GM12878 (cell line): ENCODE measurements at regions not wholly inside any gene's neighbourhood (a gene's known extent, or its start where the extent isn't known, plus 50 kb on each side); places are given as distances from the start of the nearest gene placed in this dataset.

Source experiments
- ATAC-seq: fragments of 200-7000 bp; cut with Tn5 transposase; 3 replicates; pipeline ENCODE4 v1.9.1; 2020; ENCODE audit warnings: mild to moderate bottlenecking, moderate library complexity
- BruUV-seq: library from RNA; stranded (reverse); fragments of 400-500 nt; replicated peaks from 2 replicates; lab custom pipeline; 2021; lab: Mats Ljungman, UMichigan
- CTCF ChIA-PET: fragments of 300-600 bp; sonication (Branson Sonifier 250); formaldehyde crosslinking; extraction: SDS; loops from one replicate; lab custom pipeline; 2021; ENCODE audit warnings: inconsistent platforms; lab: Yijun Ruan, JAX
- POLR2A ChIA-PET: fragments of 350-600 bp; formaldehyde crosslinking; extraction: SDS; loops from one replicate; lab custom pipeline; 2021; ENCODE audit warnings: inconsistent platforms; lab: Charles Lee
- RAD21 ChIA-PET: fragments of 300-600 bp; sonication (Branson Sonifier 250); formaldehyde crosslinking; loops from one replicate; lab custom pipeline; 2023; ENCODE audit warnings: antibody characterized with exemption; ENCODE audit not compliant: unreplicated experiment; lab: Charles Lee
- SMC1A ChIA-PET: fragments of 300-600 bp; sonication (Branson Sonifier 250); formaldehyde crosslinking; loops from one replicate; lab custom pipeline; 2023; ENCODE audit not compliant: unreplicated experiment, uncharacterized antibody; lab: Charles Lee
- DNase-seq: peaks from one replicate; pipeline ENCODE4 v3.0.0-alpha.2; 2011; ENCODE audit warnings: low read depth, low spot score
- FAIRE-seq: peaks from 3 replicates; lab custom pipeline; 2011; peaks lifted over from hg19 to GRCh38; lab: Jason Lieb, UNC
- H2AFZ ChIP-seq: 2 replicates; pipeline ENCODE4 v1.6.0; 2011; ENCODE audit warnings: low read depth, low read length, control low read depth; ENCODE audit not compliant: control insufficient read depth
- H3K27ac ChIP-seq: 2 replicates; pipeline ENCODE4 v1.5.1; 2011; ENCODE audit warnings: control low read depth; ENCODE audit not compliant: control insufficient read depth, insufficient read depth
- H3K27me3 ChIP-seq, 2 experiments: replicated peaks in 1 of 2; 2 replicates each; pipeline versions ENCODE4 v1.6.0 to v1.6.1; 2011; ENCODE audit warnings: low read length in 1 of 2; ENCODE audit not compliant: control insufficient read depth in 2 of 2, insufficient read depth in 2 of 2
- H3K36me3 ChIP-seq, 2 experiments: 2 replicates each; pipeline ENCODE4 v1.5.1; 2011; ENCODE audit warnings: low read length in 1 of 2; ENCODE audit not compliant: control insufficient read depth in 2 of 2, insufficient read depth in 2 of 2
- H3K4me1 ChIP-seq: 2 replicates; pipeline ENCODE4 v1.6.1; 2011; ENCODE audit warnings: mild to moderate bottlenecking, low read length, moderate library complexity, mixed read lengths; ENCODE audit not compliant: control insufficient read depth, insufficient read depth
- H3K4me2 ChIP-seq: 2 replicates; pipeline ENCODE4 v1.6.0; 2011; ENCODE audit warnings: control low read depth; ENCODE audit not compliant: control insufficient read depth, insufficient read depth
- H3K4me3 ChIP-seq: fragments of 200-600 bp; sonication (generic); 2 replicates; pipeline ENCODE4 v1.5.1; 2016
- H3K79me2 ChIP-seq: 2 replicates; pipeline ENCODE4 v1.6.0; 2011; ENCODE audit warnings: low read length; ENCODE audit not compliant: control insufficient read depth, insufficient read depth
- H3K9ac ChIP-seq: 2 replicates; pipeline ENCODE4 v1.8.0; 2011; ENCODE audit warnings: low read length, control low read depth, mixed read lengths; ENCODE audit not compliant: control insufficient read depth, insufficient read depth
- H3K9me3 ChIP-seq: replicated peaks from 3 replicates; pipeline ENCODE4 v1.5.1; 2011; ENCODE audit warnings: mild to moderate bottlenecking, low read length; ENCODE audit not compliant: control insufficient read depth, insufficient read depth
- H4K20me1 ChIP-seq: 2 replicates; pipeline ENCODE4 v1.6.0; 2011; ENCODE audit not compliant: control insufficient read depth, insufficient read depth
- CHD2 ChIP-seq: IDR thresholded peaks from 2 replicates; pipeline ENCODE4 v1.6.1; 2011; ENCODE audit warnings: low read depth, low read length, improper control_type of control experiment, borderline replicate concordance
- ETV6 ChIP-seq, 2 experiments: fragments of 450-650 bp in 1 of 2; IDR thresholded peaks in 1 of 2; conservative IDR thresholded peaks in 1 of 2; 2 replicates each; pipeline ENCODE4 v1.6.1; 2014; ENCODE audit warnings: antibody characterized with exemption in 1 of 2, borderline replicate concordance in 1 of 2, low read depth in 1 of 2, mild to moderate bottlenecking in 1 of 2, moderate library complexity in 1 of 2
- MLLT1 ChIP-seq: fragments of 450-650 bp; IDR thresholded peaks from 2 replicates; pipeline ENCODE4 v1.6.1; 2016; ENCODE audit warnings: mild to moderate bottlenecking
- RBBP5 ChIP-seq: fragments of 200-600 bp; sonication (generic); conservative IDR thresholded peaks from 2 replicates; pipeline ENCODE4 v1.6.1; 2016
- SMAD1 ChIP-seq: fragments of 450-650 bp; IDR thresholded peaks from 2 replicates; pipeline ENCODE4 v1.6.1; 2018; ENCODE audit warnings: mild to moderate bottlenecking, low read depth; ENCODE audit not compliant: partially characterized antibody
- SMC3 ChIP-seq: IDR thresholded peaks from 2 replicates; pipeline ENCODE4 v1.6.1; 2011; ENCODE audit warnings: low read length, improper control_type of control experiment, borderline replicate concordance
- TARDBP ChIP-seq: IDR thresholded peaks from 2 replicates; pipeline ENCODE4 v1.6.1; 2016; ENCODE audit warnings: borderline replicate concordance
- YY1 ChIP-seq: IDR thresholded peaks from 2 replicates; pipeline ENCODE4 v1.6.1; 2011; ENCODE audit warnings: low read depth, mild to moderate bottlenecking, low read length
- ZBTB33 ChIP-seq: fragments of 450-650 bp; IDR thresholded peaks from 2 replicates; pipeline ENCODE4 v1.6.1; 2017; ENCODE audit warnings: mild to moderate bottlenecking
- WGBS: methylation state at CpG from one replicate; pipeline ENCODE4 v1.1.6; 2016; ENCODE audit warnings: low lambda C conversion rate; ENCODE audit not compliant: insufficient replicate concordance, insufficient coverage; ENCODE audit errors: missing lambda C conversion rate; 5-methylcytosine and 5-hydroxymethylcytosine counted together
- in situ Hi-C: fragments of 300-500 bp; cut with MboI; formaldehyde crosslinking; loops from 9 replicates; pipeline ENCODE4 v1.14.3; 2018; ENCODE audit warnings: mixed read lengths
- intact Hi-C: fragments of 100-400 bp; cut with micrococcal nuclease; formaldehyde crosslinking; loops from one replicate; pipeline ENCODE4 v1.14.2; 2022; ENCODE audit not compliant: unreplicated experiment

- no peak for TF ChIP-seq SMC3
- no peak for TF ChIP-seq RBBP5
- TF ChIP-seq SMAD1, result no peak
- no peak for TF ChIP-seq MLLT1
Observed at GRCh38 chr3:11930084-11930483, 74.1 kb upstream of the SYN2 start (continued).

GRCh38 chr3:11932636-11933035 is 71.6 kb upstream of the SYN2 start:
- SMC1A ChIA-PET, result no interaction called here
- no peak for FAIRE-seq
- H3K9me3 ChIP-seq, result no peaks in the 10 kb centered on the region
- H4K20me1 ChIP-seq, result no peaks in the 10 kb centered on the region
- ATAC-seq, result no peak
- H3K27ac ChIP-seq, result no peak overlapping the region
- RAD21 ChIA-PET, result no interaction called here
- no peak overlapping the region for H3K4me2 ChIP-seq
- H3K9ac ChIP-seq, result no peak overlapping the region
- H3K36me3 ChIP-seq, result no peaks in the 10 kb centered on the region
- POLR2A ChIA-PET, result no interaction called here
- intact Hi-C loops, result no loop called here
- no peaks in the 10 kb centered on the region for H3K4me1 ChIP-seq
- no peak overlapping the region for H3K4me3 ChIP-seq
- DNase-seq, result no peak
- no peaks in the 10 kb centered on the region for H3K27me3 ChIP-seq
- H3K79me2 ChIP-seq, result no peaks in the 10 kb centered on the region
- no TSS peak for BruUV-seq
- H2AFZ ChIP-seq, result no peak overlapping the region
- in situ Hi-C loops, result no loop called here
- CTCF ChIA-PET, result interaction anchor here (0.7 kb wide), 1 partner anchor 360 kb away, joined by 3 read pairs; no protein-coding TSS in a partner anchor
- TF ChIP-seq TARDBP, result no peak
- TF ChIP-seq YY1, result no peak
- TF ChIP-seq ETV6 (conservative IDR thresholded peaks at IDR 0.05 in 1 of 2, IDR thresholded peaks at IDR 0.05 in 1 of 2; ENCODE audit: borderline replicate concordance in 1 of 2, low read depth in 1 of 2), result no peak
- TF ChIP-seq ZBTB33, result no peak
- no peak for TF ChIP-seq CHD2
- 50% methylated on average over 2 of the region's 3 CpGs for WGBS
